ENCODE measurements at regions not wholly inside any gene's neighbourhood (a gene's known extent, or its start where the extent isn't known, plus 50 kb on each side); places are given as distances from the start of the nearest gene placed in this dataset.
"Not testable (repeated sequence)": the region's sequence is repeated elsewhere in the genome, so short reads cannot be mapped to it uniquely, and the experiment has no call there.

GRCh38 chr18:25490316-25490715 is 138.3 kb upstream of the ZNF521 start:
- DNase-seq (ENCODE audit: low spot score): no peak

DNA sequence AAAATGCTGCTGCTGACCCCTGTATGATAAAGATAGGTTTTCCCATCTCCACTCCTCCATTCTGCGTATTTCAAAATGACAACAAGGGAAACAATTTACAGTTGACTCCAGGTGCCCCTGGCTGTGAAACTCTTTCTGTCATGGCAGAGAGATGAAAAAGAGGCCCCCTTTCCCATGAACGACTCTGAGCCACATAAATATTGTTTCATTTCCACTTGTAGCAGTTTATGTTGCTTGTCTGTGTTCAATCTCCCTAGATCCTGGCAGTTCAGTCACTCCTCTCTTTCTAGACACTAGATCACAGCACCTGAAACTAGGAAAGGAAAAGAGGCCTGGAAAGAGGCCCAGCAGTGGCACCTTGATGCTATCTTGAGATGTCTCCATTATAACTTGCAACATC is 121.0 kb upstream of the ZNF521 start:
- no peak for DNase-seq (ENCODE audit: low spot score)

DNA sequence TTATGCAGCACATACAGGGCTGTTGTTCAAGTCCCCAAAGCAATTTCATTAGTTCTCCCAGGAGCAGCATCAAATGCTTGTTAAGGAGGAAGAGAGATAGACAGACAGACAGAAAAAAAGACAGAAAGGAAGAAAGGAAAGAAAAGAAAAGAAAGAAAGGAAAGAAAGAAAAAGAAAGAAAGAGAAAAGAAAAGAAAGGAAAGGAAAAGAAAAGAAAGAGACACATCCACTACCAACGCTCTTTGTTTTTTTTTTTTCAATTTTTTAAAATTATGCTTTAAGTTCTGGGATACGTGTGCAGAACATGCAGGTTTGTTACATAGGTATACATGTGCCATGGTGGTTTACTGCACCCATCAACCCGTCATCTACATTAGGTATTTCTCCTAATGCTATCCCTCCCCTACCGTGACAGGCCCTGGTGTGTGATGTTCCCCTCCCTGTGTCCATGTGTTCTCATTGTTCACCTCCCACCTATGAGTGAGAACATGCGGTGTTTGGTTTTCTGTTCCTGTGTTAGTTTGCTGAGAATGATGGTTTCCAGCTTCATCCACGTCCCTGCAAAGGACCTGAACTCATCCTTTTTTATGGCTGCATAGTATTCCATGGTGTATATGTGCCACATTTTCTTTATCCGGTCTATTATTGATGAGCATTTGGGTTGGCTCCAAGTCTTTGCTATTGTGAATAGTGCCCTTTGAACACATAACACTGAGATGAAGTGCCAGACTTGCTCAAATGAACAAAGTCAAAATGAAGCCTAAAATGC is 119.0 kb upstream of the ZNF521 start:
- not testable (repeated sequence) for DNase-seq (ENCODE audit: low spot score)

DNA sequence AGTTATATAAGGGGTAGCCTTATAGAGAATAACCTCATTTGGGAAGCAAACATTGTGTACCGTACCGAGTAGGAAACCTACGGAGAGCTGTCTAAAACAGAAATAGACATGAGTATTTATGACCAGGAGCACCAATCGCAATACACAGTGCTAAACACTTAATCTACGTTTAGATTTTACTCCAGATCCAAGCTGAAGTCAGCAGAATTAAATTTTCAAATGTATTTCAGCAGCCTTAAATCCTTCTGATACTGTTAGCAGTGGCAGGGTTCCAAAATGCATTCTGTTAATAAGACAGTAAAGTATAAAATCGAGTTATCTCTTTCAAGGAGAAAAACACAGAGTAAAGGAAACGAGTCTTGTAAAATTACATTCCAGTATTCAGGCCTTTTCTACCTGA is 118.1 kb upstream of the ZNF521 start:
- no peak for DNase-seq (ENCODE audit: low spot score)

DNA sequence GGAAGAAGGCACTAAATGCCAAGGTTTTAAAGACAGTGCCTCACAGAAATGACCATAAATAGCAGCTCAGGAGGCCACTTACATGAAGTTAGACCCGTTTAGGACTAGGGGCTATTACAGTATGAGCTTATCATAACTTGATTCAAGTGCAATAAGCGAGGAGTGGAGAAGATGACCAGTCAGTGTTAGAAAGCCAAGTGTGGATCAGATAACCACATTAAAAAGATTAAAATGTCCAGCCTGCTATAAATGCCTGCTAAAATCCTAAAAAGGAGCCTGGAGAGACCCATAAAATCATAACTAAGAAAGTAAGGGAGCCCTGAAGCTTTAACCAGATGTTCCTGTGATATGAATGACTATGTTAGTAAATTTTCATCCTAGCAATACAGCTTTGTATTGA is 117.5 kb upstream of the ZNF521 start:
- no peak for DNase-seq (ENCODE audit: low spot score)

DNA sequence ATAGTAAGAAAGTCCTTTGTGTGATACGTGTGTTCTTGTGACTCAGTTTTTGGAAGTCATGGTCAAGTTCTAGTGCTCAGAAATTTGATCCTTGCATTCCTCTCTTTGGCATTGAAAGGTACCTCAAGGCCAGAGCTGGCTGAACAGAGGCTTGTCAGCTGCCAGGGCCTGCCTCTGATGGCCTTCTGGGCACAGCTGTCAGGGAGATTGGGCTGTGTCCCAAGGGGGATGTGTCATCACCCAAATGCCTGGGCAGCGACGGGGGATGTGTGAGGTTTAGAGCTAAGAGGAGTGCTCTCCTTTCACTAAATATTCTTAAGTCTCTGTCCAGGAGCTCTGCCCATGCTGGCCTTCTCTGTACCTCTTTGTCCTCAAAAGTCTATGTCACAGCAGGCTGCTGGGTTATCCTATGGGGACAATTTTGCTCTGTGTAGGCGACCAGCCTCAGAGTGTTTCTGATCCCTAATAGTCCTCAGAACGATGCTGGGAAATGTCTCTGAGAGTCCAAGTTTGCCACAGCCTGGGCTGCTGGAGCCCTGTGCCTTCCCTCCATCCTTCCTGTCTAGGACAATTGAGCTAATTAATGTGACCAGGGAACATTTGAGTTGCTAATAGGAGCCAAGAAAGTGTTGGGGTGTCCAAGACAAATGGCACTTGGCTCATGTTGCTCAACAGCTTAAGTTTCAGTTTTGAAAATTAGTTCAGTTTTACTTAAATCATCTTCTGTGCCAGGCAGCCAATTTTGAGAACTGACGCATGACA is 115.4 kb upstream of the ZNF521 start:
- DNase-seq (ENCODE audit: low spot score): peak; percentile 52

GRCh38 chr18:25465152-25465732 is 113.3 kb upstream of the ZNF521 start:
- DNase-seq (ENCODE audit: low spot score): no peak

DNA sequence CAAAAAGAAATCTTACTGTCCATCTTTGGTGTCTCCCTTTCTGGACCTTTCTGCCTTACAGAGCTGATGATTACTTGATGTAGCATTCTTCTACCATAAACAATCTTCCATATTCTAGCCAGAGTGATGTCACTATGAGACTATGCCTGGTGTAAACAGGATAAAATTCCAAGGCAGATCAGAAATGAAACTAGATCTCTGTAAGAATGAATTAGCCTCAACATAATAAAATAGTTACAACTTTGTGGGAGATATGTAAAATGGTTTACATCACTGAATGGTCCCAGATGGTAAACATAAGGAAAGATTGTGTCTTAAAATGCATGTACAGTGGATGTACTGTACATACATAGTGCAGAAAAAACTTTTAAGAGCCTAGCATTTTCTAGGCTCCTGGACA is 112.3 kb upstream of the ZNF521 start:
- DNase-seq (ENCODE audit: low spot score): peak; percentile 58

DNA sequence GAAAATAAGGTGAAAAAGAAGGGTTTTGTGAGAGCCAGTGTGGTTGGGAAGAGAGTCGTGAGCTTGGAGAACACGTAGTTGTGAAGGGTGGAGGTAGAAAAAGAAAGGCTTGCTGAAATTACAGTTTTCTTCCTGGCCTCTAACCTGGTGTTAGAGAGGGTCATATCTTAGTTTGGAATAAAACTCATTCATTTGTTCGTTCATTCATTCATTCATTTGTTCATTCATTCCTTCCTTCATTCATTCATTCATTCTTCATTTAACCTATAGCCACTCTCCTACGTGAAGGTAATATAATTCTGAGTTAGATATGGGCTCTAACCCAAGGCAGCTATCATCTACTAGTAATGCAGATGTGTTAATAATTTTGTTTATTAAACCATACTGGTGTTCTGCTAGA is 111.8 kb upstream of the ZNF521 start:
- DNase-seq (ENCODE audit: low spot score): no peak

DNA sequence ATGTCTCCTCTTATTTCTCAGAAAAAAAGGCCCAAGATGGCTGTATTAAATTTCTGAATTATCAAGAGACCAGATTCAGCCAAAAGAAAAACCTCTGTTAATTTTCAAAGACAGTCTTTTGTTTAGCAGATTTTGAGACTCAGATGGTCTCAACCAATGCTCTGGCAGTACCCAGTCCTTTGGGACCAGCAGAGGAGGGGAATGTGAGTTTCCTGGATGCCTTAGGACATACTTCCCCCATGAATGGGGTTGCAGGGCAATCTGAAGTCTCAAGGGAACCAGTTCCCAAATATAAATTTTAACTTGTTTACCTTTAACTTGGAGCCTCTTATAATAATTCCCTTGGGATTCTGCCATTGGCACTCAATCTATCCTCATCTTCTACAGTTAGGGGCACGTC is 107.8 kb upstream of the ZNF521 start:
- no peak for DNase-seq (ENCODE audit: low spot score)

- DNase-seq (ENCODE audit: low spot score): peak; percentile 35
Measured at GRCh38 chr18:25457601-25458000, 105.6 kb upstream of the ZNF521 start.

GRCh38 chr18:25457126-25457525 is 105.2 kb upstream of the ZNF521 start:
- no peak for DNase-seq (ENCODE audit: low spot score)

DNA sequence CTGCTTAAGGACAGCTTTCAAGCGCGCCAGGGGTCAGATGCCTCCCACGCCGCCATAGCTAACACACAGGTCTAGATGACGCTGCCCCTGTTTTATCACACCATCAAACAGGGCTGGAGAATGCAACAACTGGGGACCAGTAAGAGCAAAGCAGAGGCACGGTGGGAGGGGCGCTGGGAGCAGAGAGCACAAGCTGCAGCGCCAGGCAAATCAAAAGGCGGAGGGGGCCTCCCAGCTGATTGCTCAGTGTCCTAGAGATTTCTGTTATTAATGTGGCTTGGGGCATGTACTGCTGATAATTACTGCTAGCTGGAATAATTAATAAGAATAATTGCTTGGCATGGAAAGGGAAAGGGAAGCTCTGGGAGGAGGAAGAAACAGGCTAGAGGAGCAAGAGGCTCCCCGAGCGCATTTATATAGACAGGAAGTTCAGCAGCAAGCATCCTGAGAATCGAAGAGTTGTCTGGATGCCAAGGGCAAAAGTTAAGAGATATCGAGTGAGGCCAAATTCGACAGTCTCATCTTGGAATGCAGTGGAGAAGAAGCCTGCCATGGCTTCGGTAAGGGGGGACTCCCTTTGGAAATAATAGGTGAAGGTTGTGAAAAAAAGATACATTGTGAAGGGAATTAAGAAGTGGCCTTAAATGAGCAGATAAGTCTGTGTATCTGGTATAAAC is 104.5 kb upstream of the ZNF521 start:
- DNase-seq (ENCODE audit: low spot score): no peak

DNA sequence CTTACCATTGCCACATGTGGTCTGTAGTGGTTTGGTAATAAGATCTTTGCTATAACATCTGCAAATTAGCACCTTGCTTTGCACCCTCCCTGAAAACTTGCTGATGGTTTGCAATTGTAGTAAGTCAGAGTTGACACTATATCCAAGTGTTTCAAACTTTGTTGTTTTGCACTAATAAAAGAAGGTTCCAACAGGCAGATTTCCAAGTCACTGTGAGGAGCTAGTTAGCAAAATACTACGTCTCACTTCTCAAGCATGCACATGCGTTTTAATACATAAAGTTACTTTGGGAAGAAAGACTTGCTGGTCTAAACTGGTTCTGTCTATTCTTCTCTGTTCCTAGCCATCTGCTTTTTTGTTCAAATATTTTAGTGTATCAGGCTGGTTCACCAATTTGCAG is 103.7 kb upstream of the ZNF521 start:
- DNase-seq (ENCODE audit: low spot score): no peak

DNA sequence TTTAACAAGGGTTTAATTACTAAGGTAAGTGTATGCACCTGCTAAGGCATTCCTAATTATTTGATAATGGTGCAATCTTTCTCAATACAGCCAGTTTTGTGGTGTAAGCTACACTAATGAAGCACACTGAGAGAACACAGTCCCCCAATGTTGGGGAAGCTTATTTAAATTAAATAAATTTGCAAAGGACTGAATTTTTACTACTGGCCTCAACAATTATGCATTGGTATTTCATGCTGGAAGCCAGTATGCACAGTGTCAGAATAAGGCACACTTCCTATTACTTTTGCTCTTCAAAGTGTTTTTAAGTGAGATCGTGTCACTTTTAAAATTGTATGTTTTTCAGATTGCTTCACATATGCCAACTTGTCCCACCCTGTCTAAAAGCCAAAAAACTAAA is 103.2 kb upstream of the ZNF521 start:
- DNase-seq (ENCODE audit: low spot score): no peak

GRCh38 chr18:25454730-25455129 is 102.8 kb upstream of the ZNF521 start:
- no peak for DNase-seq (ENCODE audit: low spot score)

DNA sequence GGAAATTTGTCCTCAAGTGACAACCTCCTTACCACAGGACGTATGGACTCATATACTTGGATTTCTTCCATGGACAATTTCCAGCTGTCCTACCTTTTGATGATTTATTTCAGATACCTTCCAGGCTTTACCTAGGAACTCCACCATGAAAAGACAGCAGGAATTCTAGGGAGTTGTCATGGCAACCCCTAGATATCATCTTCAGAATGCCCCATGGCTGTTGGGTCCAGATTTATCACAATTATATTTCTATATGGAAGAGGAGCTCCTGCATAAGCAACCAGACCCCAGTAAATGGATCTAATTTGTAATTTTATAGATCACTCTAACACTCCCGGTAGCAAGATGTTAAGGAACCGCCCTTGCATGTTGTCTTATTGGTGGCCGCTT is 102.3 kb upstream of the ZNF521 start:
- no peak for DNase-seq (ENCODE audit: low spot score)

GRCh38 chr18:25453556-25454269 is 101.7 kb upstream of the ZNF521 start:
- DNase-seq (ENCODE audit: low spot score): peak; percentile 72

DNA sequence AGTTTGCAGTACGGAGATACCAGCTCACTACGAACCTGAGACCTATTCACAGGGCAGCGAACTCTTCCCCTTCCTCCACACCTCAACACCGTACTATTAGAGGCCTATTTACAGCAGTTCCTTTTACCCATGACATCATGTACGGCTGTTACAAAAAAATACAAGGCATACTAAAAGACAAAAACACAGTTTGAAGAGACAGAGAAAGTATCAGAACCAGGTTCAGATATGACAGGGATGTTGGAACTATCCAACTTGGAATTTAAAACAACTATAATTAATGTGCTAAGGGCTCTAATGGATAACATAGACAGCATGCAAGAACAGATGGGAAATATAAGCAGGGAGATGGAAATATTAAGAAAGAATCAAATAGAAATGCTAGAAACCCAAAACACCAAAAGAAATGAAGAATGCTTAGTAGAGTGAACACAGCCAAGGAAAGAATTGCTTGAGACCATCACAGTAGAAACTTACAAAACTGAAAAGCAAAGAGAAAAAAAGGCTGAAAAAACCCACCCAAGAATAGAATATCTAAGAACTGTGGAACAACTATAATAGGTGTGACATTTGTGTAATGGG is 99.2 kb upstream of the ZNF521 start:
- no peak for DNase-seq (ENCODE audit: low spot score)

DNA sequence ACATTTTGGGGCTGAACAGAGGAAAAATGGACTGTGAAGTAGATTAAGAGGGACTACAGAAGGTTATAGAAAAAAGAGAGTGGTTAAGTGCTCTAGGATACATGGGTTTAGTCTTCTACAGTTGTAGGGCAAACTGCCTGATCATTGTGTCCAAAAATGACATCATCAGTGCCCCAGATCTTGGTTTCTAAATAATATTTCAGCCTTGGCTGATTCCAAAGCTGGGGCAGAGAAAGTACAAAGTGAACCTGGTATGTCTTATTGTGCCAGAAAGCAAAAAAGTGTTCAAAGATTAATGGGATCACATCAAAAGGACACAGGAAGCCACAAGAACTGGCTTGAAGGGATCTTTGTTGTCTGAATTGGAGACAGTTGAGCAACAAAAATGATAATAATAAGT is 97.1 kb upstream of the ZNF521 start:
- DNase-seq (ENCODE audit: low spot score): no peak

DNA sequence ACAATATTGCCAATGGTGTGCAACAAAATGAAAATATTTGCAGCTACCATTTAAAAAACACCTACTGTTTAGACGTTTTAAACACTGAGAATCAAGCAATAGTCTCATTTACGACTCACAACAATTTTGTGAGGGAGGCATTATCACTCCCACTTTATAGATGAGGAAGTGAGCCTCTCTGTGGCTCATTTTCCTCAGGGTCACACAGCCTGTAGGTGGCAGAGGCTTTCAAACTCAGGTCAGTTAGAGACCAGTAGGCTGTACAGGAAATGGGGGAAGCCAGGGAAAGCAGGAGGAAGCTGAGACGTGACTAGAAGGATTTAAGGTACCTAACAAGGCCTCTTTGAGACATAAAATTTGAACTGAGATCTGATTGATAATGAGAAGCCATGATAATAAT is 95.0 kb upstream of the ZNF521 start:
- no peak for DNase-seq (ENCODE audit: low spot score)

GRCh38 chr18:25445430-25445829 is 93.5 kb upstream of the ZNF521 start:
- no peak for DNase-seq (ENCODE audit: low spot score)

Data from AG08395 (cell line).